Endothelial cell of umbilical vein (primary cell): ENCODE measurements at regions not wholly inside any gene's neighbourhood (a gene's known extent, or its start where the extent isn't known, plus 50 kb on each side); places are given as distances from the start of the nearest gene placed in this dataset.

Experiments used
- BruUV-seq: library from RNA; stranded (reverse); fragments of 400-500 nt; replicated peaks from 2 replicates; lab custom pipeline; 2021; lab: Mats Ljungman, UMichigan
- CTCF ChIA-PET: fragments of 300-600, 350-600 bp; sonication (Branson Sonifier 250); formaldehyde crosslinking; loops from one replicate; lab custom pipeline; 2021; ENCODE audit warnings: antibody characterized with exemption, inconsistent platforms; lab: Charles Lee
- POLR2A ChIA-PET: fragments of 300-600, 350-600 bp; sonication (Branson Sonifier 250); formaldehyde crosslinking; loops from one replicate; lab custom pipeline; 2021; ENCODE audit warnings: antibody characterized with exemption, inconsistent platforms; lab: Charles Lee
- DNase-seq: peaks from one replicate; pipeline ENCODE4 v3.0.0-alpha.2; 2011; ENCODE audit warnings: low read depth, low spot score
- FAIRE-seq: peaks from 2 replicates; lab custom pipeline; 2011; peaks lifted over from hg19 to GRCh38; lab: Jason Lieb, UNC
- H2AFZ ChIP-seq: 2 replicates; pipeline ENCODE4 v1.6.0; 2012; ENCODE audit warnings: low read depth, low read length, control low read depth, inconsistent platforms
- H3K27ac ChIP-seq: 2 replicates; pipeline ENCODE4 v1.5.1; 2011; ENCODE audit warnings: low read depth, mild to moderate bottlenecking, control low read depth, low read length, moderate library complexity; ENCODE audit not compliant: insufficient read depth
- H3K27me3 ChIP-seq, 2 experiments: 2 replicates each; pipeline versions ENCODE4 v1.6.0 to v1.6.1; 2011; ENCODE audit warnings: low read length in 2 of 2, mixed read lengths in 1 of 2; ENCODE audit not compliant: control insufficient read depth in 2 of 2, insufficient read depth in 2 of 2
- H3K36me3 ChIP-seq, 2 experiments: 2 replicates in 1 of 2; 3 replicates in 1 of 2; pipeline ENCODE4 v1.5.1; 2011; ENCODE audit warnings: low read length in 2 of 2, mild to moderate bottlenecking in 1 of 2, moderate library complexity in 1 of 2; ENCODE audit not compliant: control insufficient read depth in 2 of 2, insufficient read depth in 2 of 2; ENCODE audit errors: extremely low read depth in 1 of 2
- H3K4me1 ChIP-seq: 3 replicates; pipeline ENCODE4 v1.5.1; 2011; ENCODE audit warnings: mild to moderate bottlenecking, low read length; ENCODE audit not compliant: control insufficient read depth, insufficient read depth; ENCODE audit errors: extremely low read depth
- H3K4me2 ChIP-seq: 2 replicates; pipeline ENCODE4 v1.6.1; 2011; ENCODE audit warnings: low read length, control low read depth, mixed read lengths; ENCODE audit not compliant: insufficient read depth
- H3K4me3 ChIP-seq, 3 experiments: fragments of 200-600 bp in 1 of 3; sonication (generic), shearing (Covaris generic) in 1 of 3; replicated peaks in 1 of 3; 2 replicates each; pipeline ENCODE4 v1.5.1; 2011 to 2016; ENCODE audit warnings: control low read depth in 3 of 3, low read length in 3 of 3, mild to moderate bottlenecking in 2 of 3, inconsistent platforms in 1 of 3, low read depth in 1 of 3, moderate library complexity in 1 of 3; ENCODE audit not compliant: insufficient read depth in 1 of 3
- H3K79me2 ChIP-seq: 2 replicates; pipeline ENCODE4 v1.6.0; 2012; ENCODE audit warnings: low read length, inconsistent platforms; ENCODE audit not compliant: control insufficient read depth, insufficient read depth
- H3K9ac ChIP-seq: replicated peaks from 2 replicates; pipeline ENCODE3; 2011; ENCODE audit warnings: low read length, control low read depth; ENCODE audit not compliant: insufficient read depth; ENCODE audit errors: extremely low read depth
- H3K9me1 ChIP-seq: replicated peaks from 3 replicates; pipeline ENCODE4 v1.6.0; 2011; ENCODE audit warnings: mild to moderate bottlenecking, low read length; ENCODE audit not compliant: control insufficient read depth, insufficient read depth; ENCODE audit errors: extremely low read depth
- H3K9me3 ChIP-seq: replicated peaks from 2 replicates; pipeline ENCODE4 v1.5.1; 2012; ENCODE audit warnings: low read length, inconsistent platforms; ENCODE audit not compliant: control insufficient read depth, insufficient read depth
- H4K20me1 ChIP-seq: replicated peaks from 2 replicates; pipeline ENCODE3; 2011; ENCODE audit warnings: mild to moderate bottlenecking, low read length; ENCODE audit not compliant: control insufficient read depth, insufficient read depth; ENCODE audit errors: extremely low read depth
- EZH2 ChIP-seq: IDR thresholded peaks from 2 replicates; pipeline ENCODE4 v1.6.1; 2012; ENCODE audit warnings: borderline replicate concordance, low read depth, mild to moderate bottlenecking, moderate library complexity, low read length, inconsistent platforms; ENCODE audit not compliant: severe bottlenecking
- FOS ChIP-seq: IDR thresholded peaks from 2 replicates; pipeline ENCODE4 v1.6.1; 2011; ENCODE audit warnings: mild to moderate bottlenecking, low read length, moderate library complexity, borderline replicate concordance; ENCODE audit not compliant: insufficient read depth
- GATA2 ChIP-seq: IDR thresholded peaks from 2 replicates; pipeline ENCODE4 v1.7.0; 2011; ENCODE audit warnings: low read depth, mild to moderate bottlenecking, moderate library complexity, mixed read lengths, low read length; ENCODE audit not compliant: insufficient read length, insufficient read depth
- JUN ChIP-seq: IDR thresholded peaks from 2 replicates; pipeline ENCODE4 v1.6.1; 2011; ENCODE audit warnings: borderline replicate concordance, low read depth; ENCODE audit not compliant: insufficient read length, insufficient read depth
- MYC ChIP-seq: IDR thresholded peaks from one replicate; pipeline ENCODE4 v1.6.1; 2011; ENCODE audit warnings: mild to moderate bottlenecking, low read depth, low read length
- POLR2A ChIP-seq: IDR thresholded peaks from 2 replicates; pipeline ENCODE4 v1.6.1; 2012; ENCODE audit warnings: low read depth, mild to moderate bottlenecking, control low read depth, low read length
- POLR2AphosphoS5 ChIP-seq: IDR thresholded peaks from 2 replicates; pipeline ENCODE4 v1.6.1; 2012; ENCODE audit warnings: low read depth, mild to moderate bottlenecking, control low read depth, low read length, moderate library complexity; ENCODE audit not compliant: insufficient read depth
- dilution Hi-C: fragments of 300-500 bp; cut with MboI; formaldehyde crosslinking; loops from one replicate; pipeline ENCODE4 v1.15.0; 2019; ENCODE audit warnings: low sequenced_read_pairs; ENCODE audit not compliant: extremely low pct_ligation_motif_present
- intact Hi-C: fragments of 100-400 bp; cut with micrococcal nuclease; formaldehyde crosslinking; loops from one replicate; pipeline ENCODE4 v1.10.0; 2022
- TF ChIP-seq, protein P1 (sequence below): IDR thresholded peaks from 2 replicates; pipeline ENCODE4 v1.6.1; 2011; ENCODE audit not compliant: insufficient read depth, insufficient read length
- TF ChIP-seq, protein P2 (sequence below), 2 donors: IDR thresholded peaks; 1 replicate in 1 of 2; 2 replicates in 1 of 2; pipeline ENCODE4 v1.5.1; 2011; ENCODE audit warnings: low read length in 2 of 2, mild to moderate bottlenecking in 2 of 2, moderate library complexity in 2 of 2, control low read depth in 1 of 2, inconsistent platforms in 1 of 2, low read depth in 1 of 2; ENCODE audit not compliant: insufficient read depth in 1 of 2; ENCODE audit errors: extremely low read depth in 1 of 2

DNA sequence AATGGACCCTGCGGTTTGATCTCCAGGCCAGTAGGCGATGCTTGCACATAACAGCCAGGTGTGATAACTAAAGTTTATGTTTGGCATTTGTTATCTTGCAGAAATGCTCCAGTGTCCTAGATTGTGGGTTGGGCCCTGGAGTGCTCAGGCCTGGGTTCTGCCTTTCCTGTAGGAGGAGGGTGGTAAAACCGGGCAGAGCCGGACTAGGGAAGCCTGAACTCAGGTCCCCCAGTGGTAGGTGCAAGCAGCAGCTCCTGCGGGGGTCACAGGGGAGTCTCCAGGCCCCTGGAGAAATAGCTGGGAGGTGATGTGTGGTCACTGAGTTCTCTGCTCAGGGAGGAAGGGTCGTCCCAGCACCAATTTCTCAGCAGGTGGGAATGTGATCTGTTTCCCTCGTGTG lies 538.3 kb upstream of the ANO3 start:
- no peak overlapping the region for H3K9ac ChIP-seq
- CTCF ChIA-PET: no interaction called here
- no peaks in the 10 kb centered on the region for H3K9me3 ChIP-seq
- DNase-seq (no peak), FAIRE-seq (no peak)
- no peaks in the 10 kb centered on the region for H3K9me1 ChIP-seq
- TF ChIP-seq, protein P1, sequence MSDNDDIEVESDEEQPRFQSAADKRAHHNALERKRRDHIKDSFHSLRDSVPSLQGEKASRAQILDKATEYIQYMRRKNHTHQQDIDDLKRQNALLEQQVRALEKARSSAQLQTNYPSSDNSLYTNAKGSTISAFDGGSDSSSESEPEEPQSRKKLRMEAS: no peak
- no peak for TF ChIP-seq POLR2A
- TF ChIP-seq POLR2AphosphoS5: no peak
- no peak for TF ChIP-seq JUN
- no peak for TF ChIP-seq FOS
- TF ChIP-seq, protein P2, sequence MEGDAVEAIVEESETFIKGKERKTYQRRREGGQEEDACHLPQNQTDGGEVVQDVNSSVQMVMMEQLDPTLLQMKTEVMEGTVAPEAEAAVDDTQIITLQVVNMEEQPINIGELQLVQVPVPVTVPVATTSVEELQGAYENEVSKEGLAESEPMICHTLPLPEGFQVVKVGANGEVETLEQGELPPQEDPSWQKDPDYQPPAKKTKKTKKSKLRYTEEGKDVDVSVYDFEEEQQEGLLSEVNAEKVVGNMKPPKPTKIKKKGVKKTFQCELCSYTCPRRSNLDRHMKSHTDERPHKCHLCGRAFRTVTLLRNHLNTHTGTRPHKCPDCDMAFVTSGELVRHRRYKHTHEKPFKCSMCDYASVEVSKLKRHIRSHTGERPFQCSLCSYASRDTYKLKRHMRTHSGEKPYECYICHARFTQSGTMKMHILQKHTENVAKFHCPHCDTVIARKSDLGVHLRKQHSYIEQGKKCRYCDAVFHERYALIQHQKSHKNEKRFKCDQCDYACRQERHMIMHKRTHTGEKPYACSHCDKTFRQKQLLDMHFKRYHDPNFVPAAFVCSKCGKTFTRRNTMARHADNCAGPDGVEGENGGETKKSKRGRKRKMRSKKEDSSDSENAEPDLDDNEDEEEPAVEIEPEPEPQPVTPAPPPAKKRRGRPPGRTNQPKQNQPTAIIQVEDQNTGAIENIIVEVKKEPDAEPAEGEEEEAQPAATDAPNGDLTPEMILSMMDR (IDR thresholded peaks at IDR 0.05; ENCODE audit: extremely low read depth in 1 of 2, insufficient read depth in 1 of 2, low read depth in 1 of 2, low read length in 2 of 2): no peak
- TF ChIP-seq GATA2: no peak
- no peak for TF ChIP-seq EZH2
- no peak for TF ChIP-seq MYC
- H4K20me1 ChIP-seq: no peaks in the 10 kb centered on the region
- H3K27ac ChIP-seq: no peak overlapping the region
- H3K4me1 ChIP-seq: no peaks in the 10 kb centered on the region
- no peaks in the 10 kb centered on the region for H3K36me3 ChIP-seq
- no peaks in the 10 kb centered on the region for H3K79me2 ChIP-seq
- dilution Hi-C loops: no loop called here
- H3K27me3 ChIP-seq: no peaks in the 10 kb centered on the region
- no peak overlapping the region for H3K4me2 ChIP-seq
- no peak overlapping the region for H3K4me3 ChIP-seq
- H2AFZ ChIP-seq: no peak overlapping the region
- intact Hi-C loops: no loop called here
- no TSS peak for BruUV-seq
- POLR2A ChIA-PET: no interaction called here
